HepG2 (cell line): ENCODE measurements at regions not wholly inside any gene's neighbourhood (a gene's known extent, or its start where the extent isn't known, plus 50 kb on each side); places are given as distances from the start of the nearest gene placed in this dataset.

Experiments used
- ATAC-seq: fragments of 200-7000 bp; cut with Tn5 transposase; 3 replicates; pipeline ENCODE4 v1.9.1; 2020; ENCODE audit warnings: mild to moderate bottlenecking, moderate library complexity
- BruUV-seq: library from RNA; stranded (reverse); fragments of 400-500 nt; replicated peaks from 2 replicates; lab custom pipeline; 2021; lab: Mats Ljungman, UMichigan
- CTCF ChIA-PET: fragments of 300-600 bp; formaldehyde crosslinking; extraction: SDS; loops from one replicate; lab custom pipeline; 2021; ENCODE audit warnings: low total read pairs, inconsistent platforms, low intra/inter-chr PET ratio; lab: Yijun Ruan, JAX
- POLR2A ChIA-PET: fragments of 350-600 bp; sonication (Branson Sonifier 250); formaldehyde crosslinking; loops from one replicate; lab custom pipeline; 2020; ENCODE audit warnings: antibody characterized with exemption, inconsistent platforms; lab: Yijun Ruan, JAX
- DNase-seq: peaks from one replicate; pipeline ENCODE4 v3.0.0-alpha.2; 2015; ENCODE audit warnings: low spot score
- FAIRE-seq: peaks from 3 replicates; lab custom pipeline; 2011; peaks lifted over from hg19 to GRCh38; lab: Jason Lieb, UNC
- H2AFZ ChIP-seq: one replicate; pipeline ENCODE4 v1.6.1; 2011; ENCODE audit warnings: low read length, inconsistent platforms
- H3K27ac ChIP-seq: fragments of 300-600 bp; 3 replicates; pipeline ENCODE4 v1.8.0; 2011; ENCODE audit warnings: mixed run types, mild to moderate bottlenecking, mixed read lengths, low read length, inconsistent platforms; ENCODE audit not compliant: insufficient read depth; ENCODE audit errors: extremely low read length
- H3K27me3 ChIP-seq, 2 experiments: fragments of 200-600 bp in 1 of 2; 2 replicates in 1 of 2; 3 replicates in 1 of 2; pipeline versions ENCODE4 v1.6.0 to v1.8.0; 2011; ENCODE audit warnings: low read length in 2 of 2, mild to moderate bottlenecking in 2 of 2, moderate library complexity in 2 of 2, inconsistent platforms in 1 of 2; ENCODE audit not compliant: insufficient read depth in 2 of 2, control insufficient read depth in 1 of 2
- H3K36me3 ChIP-seq, 2 experiments: fragments of 200-600 bp in 1 of 2; replicated peaks in 1 of 2; 2 replicates in 1 of 2; 3 replicates in 1 of 2; pipeline versions ENCODE4 v1.5.1 to v1.8.0; 2011; ENCODE audit warnings: low read length in 2 of 2, inconsistent platforms in 1 of 2; ENCODE audit not compliant: insufficient read depth in 2 of 2, control insufficient read depth in 1 of 2
- H3K4me1 ChIP-seq: 2 replicates; pipeline ENCODE4 v1.5.1; 2012; ENCODE audit warnings: low read length, inconsistent platforms; ENCODE audit not compliant: insufficient read depth
- H3K4me2 ChIP-seq: 2 replicates; pipeline ENCODE4 v1.6.0; 2011; ENCODE audit warnings: low read depth, low read length, inconsistent platforms
- H3K4me3 ChIP-seq, 3 experiments: fragments of 200-600 bp in 1 of 3; sonication (generic), shearing (Covaris generic) in 1 of 3; replicated peaks in 1 of 3; 2 replicates each; pipeline ENCODE4 v1.5.1; 2011 to 2016; ENCODE audit warnings: low read length in 3 of 3, inconsistent platforms in 2 of 3, low read depth in 2 of 3, mild to moderate bottlenecking in 2 of 3, control low read depth in 1 of 3, mixed read lengths in 1 of 3; ENCODE audit not compliant: insufficient read depth in 1 of 3
- H3K79me2 ChIP-seq: one replicate; pipeline ENCODE4 v1.6.1; 2011; ENCODE audit warnings: low read length, inconsistent platforms; ENCODE audit not compliant: insufficient read depth
- H3K9ac ChIP-seq: 2 replicates; pipeline ENCODE4 v1.6.0; 2011; ENCODE audit warnings: mild to moderate bottlenecking, low read depth, low read length, inconsistent platforms; ENCODE audit not compliant: insufficient read depth
- H3K9me3 ChIP-seq: 2 replicates; pipeline ENCODE4 v1.5.1; 2012; ENCODE audit warnings: mild to moderate bottlenecking, low read length
- H4K20me1 ChIP-seq: 2 replicates; pipeline ENCODE4 v1.6.0; 2011; ENCODE audit warnings: inconsistent platforms, mild to moderate bottlenecking, low read length, moderate library complexity; ENCODE audit not compliant: insufficient read depth
- ERF ChIP-seq: IDR thresholded peaks from 2 replicates; pipeline ENCODE4 v1.6.1; 2018; ENCODE audit warnings: missing biosample characterization, missing genetic modification reagents
- REL ChIP-seq: sonication (generic); formaldehyde crosslinking; conservative IDR thresholded peaks from 2 replicates; pipeline ENCODE4 v1.8.0; 2022; ENCODE audit warnings: mild to moderate bottlenecking, missing genetic modification reagents, moderate library complexity
- TRAFD1 ChIP-seq: sonication (generic); formaldehyde crosslinking; IDR thresholded peaks from 2 replicates; pipeline ENCODE4 v1.5.1; 2020; ENCODE audit warnings: missing genetic modification reagents, mild to moderate bottlenecking, borderline replicate concordance
- ZFP36 ChIP-seq: fragments of 150-350 bp; IDR thresholded peaks from 2 replicates; pipeline ENCODE4 v1.6.1; 2018; ENCODE audit warnings: borderline replicate concordance, low read length, low read depth; ENCODE audit not compliant: partially characterized antibody
- ZMYM4 ChIP-seq: sonication (generic); formaldehyde crosslinking; IDR thresholded peaks from 2 replicates; pipeline ENCODE4 v1.8.1; 2023; ENCODE audit warnings: mild to moderate bottlenecking, missing genetic modification reagents
- ZNF263 ChIP-seq: sonication (generic); formaldehyde crosslinking; IDR thresholded peaks from 2 replicates; pipeline ENCODE4 v1.4.0; 2020; ENCODE audit warnings: missing genetic modification reagents
- WGBS: methylation state at CpG from one replicate; pipeline ENCODE4 v1.1.6; 2017; ENCODE audit warnings: low lambda C conversion rate; 5-methylcytosine and 5-hydroxymethylcytosine counted together
- in situ Hi-C: cut with HindIII; loops from 2 replicates; pipeline ENCODE4 v1.10.0; 2017; ENCODE audit warnings: low pct_unique_long_range_greater_than_20kb; ENCODE audit not compliant: extremely low pct_ligation_motif_present
- intact Hi-C: fragments of 100-400 bp; cut with micrococcal nuclease; formaldehyde crosslinking; loops from one replicate; pipeline ENCODE4 v1.10.0; 2022; ENCODE audit not compliant: unreplicated experiment
- TF ChIP-seq, protein P1 (sequence below): sonication (generic); formaldehyde crosslinking; IDR thresholded peaks from 2 replicates; pipeline ENCODE4 v1.5.0; 2020; ENCODE audit warnings: missing genetic modification reagents

GRCh38 chrX:39450234-39450977, 647.4 kb downstream of the BCOR start:
- 11% methylated on average over 8 of the region's 11 CpGs for WGBS
- ATAC-seq = no peak
- DNase-seq = no peak
- Histone ChIP-seq H3K27me3 (no peaks in the 10 kb centered on the region), H3K79me2 (no peaks in the 10 kb centered on the region), H4K20me1 (no peaks in the 10 kb centered on the region), H3K36me3 (no peaks in the 10 kb centered on the region), H2AFZ (no peak overlapping the region), H3K27ac (no peak overlapping the region), H3K4me2 (no peak overlapping the region), H3K4me3 (no peak overlapping the region), H3K9me3 (no peaks in the 10 kb centered on the region), H3K4me1 (no peaks in the 10 kb centered on the region), H3K9ac (no peak overlapping the region)
- in situ Hi-C loops (loop anchor here (10.0 kb wide), 1 partner anchor 64 kb away; no protein-coding TSS in a partner anchor), intact Hi-C loops (no loop called here)
- ChIA-PET POLR2A (no interaction called here), CTCF (no interaction called here)
- FAIRE-seq = no peak
- no TSS peak for BruUV-seq
- TF ChIP-seq TRAFD1 (CRISPR knock-in tag) = no peak
- TF ChIP-seq, protein P1, sequence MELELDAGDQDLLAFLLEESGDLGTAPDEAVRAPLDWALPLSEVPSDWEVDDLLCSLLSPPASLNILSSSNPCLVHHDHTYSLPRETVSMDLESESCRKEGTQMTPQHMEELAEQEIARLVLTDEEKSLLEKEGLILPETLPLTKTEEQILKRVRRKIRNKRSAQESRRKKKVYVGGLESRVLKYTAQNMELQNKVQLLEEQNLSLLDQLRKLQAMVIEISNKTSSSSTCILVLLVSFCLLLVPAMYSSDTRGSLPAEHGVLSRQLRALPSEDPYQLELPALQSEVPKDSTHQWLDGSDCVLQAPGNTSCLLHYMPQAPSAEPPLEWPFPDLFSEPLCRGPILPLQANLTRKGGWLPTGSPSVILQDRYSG (CRISPR knock-in tag) = no peak
- TF ChIP-seq REL (CRISPR knock-in tag) = no peak
- TF ChIP-seq ZNF263 (CRISPR knock-in tag) = no peak
- TF ChIP-seq ZMYM4 (CRISPR knock-in tag) = no peak
- TF ChIP-seq ERF (CRISPR knock-in tag) = no peak
- TF ChIP-seq ZFP36 = no peak
